Mesothelial cell of epicardium (in vitro differentiated cells): ENCODE measurements at regions not wholly inside any gene's neighbourhood (a gene's known extent, or its start where the extent isn't known, plus 50 kb on each side); places are given as distances from the start of the nearest gene placed in this dataset.

Experiments used
- DNase-seq, 2 experiments: peaks; one replicate each; pipeline ENCODE4 v3.0.0; 2021; ENCODE audit warnings: low spot score in 2 of 2; ENCODE audit not compliant: unreplicated experiment in 2 of 2
- H3K27ac Mint-ChIP-seq: 2 replicates; pipeline ENCODE4 v1.8.0; 2021; ENCODE audit warnings: mixed read lengths
- H3K27me3 Mint-ChIP-seq: 2 replicates; pipeline ENCODE4 v1.8.0; 2021; ENCODE audit warnings: low read depth, mixed read lengths
- H3K36me3 Mint-ChIP-seq: 2 replicates; pipeline ENCODE4 v1.8.0; 2021; ENCODE audit warnings: mixed read lengths
- H3K4me1 Mint-ChIP-seq: 2 replicates; pipeline ENCODE4 v1.8.0; 2021; ENCODE audit warnings: mixed read lengths
- H3K4me3 Mint-ChIP-seq: 2 replicates; pipeline ENCODE4 v1.8.0; 2021; ENCODE audit warnings: mild to moderate bottlenecking, moderate library complexity, mixed read lengths
- H3K9me3 Mint-ChIP-seq: 2 replicates; pipeline ENCODE4 v1.8.0; 2021; ENCODE audit warnings: mixed read lengths
- TF ChIP-seq, protein P1 (sequence below): fragments of 200-600 bp; sonication (generic); IDR thresholded peaks from one replicate; pipeline ENCODE4 v1.5.0; 2021; ENCODE audit warnings: antibody characterized with exemption; ENCODE audit not compliant: unreplicated experiment

DNA sequence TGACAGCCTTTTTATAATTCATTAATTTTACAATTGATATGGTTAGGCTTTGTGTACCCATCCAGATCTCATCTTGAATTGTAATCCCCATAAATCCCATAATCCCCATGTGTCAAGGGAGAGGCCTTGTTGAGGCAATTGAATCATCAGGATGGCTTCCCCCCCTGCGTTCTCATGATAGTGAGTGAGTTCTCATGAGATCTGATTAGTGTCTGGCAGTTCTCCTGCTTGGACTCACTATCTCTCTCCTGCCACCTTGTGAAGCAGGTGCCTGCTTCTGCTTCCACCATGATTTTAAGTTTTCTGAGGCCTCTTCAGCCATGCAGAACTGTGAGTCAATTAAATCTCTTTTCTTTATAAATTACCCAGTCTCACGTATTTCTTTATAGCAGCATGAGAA lies 165.7 kb upstream of the GNAI1 start:
- peaks cover 6% of the 10 kb centered on the region for H3K9me3 Mint-ChIP-seq
- no peaks in the 10 kb centered on the region for H3K36me3 Mint-ChIP-seq
- TF ChIP-seq, protein P1, sequence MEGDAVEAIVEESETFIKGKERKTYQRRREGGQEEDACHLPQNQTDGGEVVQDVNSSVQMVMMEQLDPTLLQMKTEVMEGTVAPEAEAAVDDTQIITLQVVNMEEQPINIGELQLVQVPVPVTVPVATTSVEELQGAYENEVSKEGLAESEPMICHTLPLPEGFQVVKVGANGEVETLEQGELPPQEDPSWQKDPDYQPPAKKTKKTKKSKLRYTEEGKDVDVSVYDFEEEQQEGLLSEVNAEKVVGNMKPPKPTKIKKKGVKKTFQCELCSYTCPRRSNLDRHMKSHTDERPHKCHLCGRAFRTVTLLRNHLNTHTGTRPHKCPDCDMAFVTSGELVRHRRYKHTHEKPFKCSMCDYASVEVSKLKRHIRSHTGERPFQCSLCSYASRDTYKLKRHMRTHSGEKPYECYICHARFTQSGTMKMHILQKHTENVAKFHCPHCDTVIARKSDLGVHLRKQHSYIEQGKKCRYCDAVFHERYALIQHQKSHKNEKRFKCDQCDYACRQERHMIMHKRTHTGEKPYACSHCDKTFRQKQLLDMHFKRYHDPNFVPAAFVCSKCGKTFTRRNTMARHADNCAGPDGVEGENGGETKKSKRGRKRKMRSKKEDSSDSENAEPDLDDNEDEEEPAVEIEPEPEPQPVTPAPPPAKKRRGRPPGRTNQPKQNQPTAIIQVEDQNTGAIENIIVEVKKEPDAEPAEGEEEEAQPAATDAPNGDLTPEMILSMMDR: no peak
- no peak for DNase-seq
- H3K4me1 Mint-ChIP-seq: no peaks in the 10 kb centered on the region
- no peak overlapping the region for H3K27ac Mint-ChIP-seq
- H3K4me3 Mint-ChIP-seq: no peak overlapping the region
- H3K27me3 Mint-ChIP-seq: no peaks in the 10 kb centered on the region

- DNase-seq: no peak
- Mint-ChIP-seq H3K27me3 (no peaks in the 10 kb centered on the region), H3K36me3 (no peaks in the 10 kb centered on the region), H3K4me1 (no peaks in the 10 kb centered on the region), H3K4me3 (no peak overlapping the region), H3K9me3 (no peaks in the 10 kb centered on the region), H3K27ac (no peak overlapping the region)
- TF ChIP-seq, protein P1: no peak
Measured at GRCh38 chr7:79968077-79968648, 166.5 kb upstream of the GNAI1 start.

- Mint-ChIP-seq H3K4me3 (no peak overlapping the region), H3K9me3 (no peaks in the 10 kb centered on the region), H3K4me1 (no peaks in the 10 kb centered on the region), H3K36me3 (no peaks in the 10 kb centered on the region), H3K27me3 (no peaks in the 10 kb centered on the region), H3K27ac (no peak overlapping the region)
- TF ChIP-seq, protein P1: no peak
- DNase-seq: no peak
Measured at GRCh38 chr7:79965946-79966345, 168.7 kb upstream of the GNAI1 start.

DNA sequence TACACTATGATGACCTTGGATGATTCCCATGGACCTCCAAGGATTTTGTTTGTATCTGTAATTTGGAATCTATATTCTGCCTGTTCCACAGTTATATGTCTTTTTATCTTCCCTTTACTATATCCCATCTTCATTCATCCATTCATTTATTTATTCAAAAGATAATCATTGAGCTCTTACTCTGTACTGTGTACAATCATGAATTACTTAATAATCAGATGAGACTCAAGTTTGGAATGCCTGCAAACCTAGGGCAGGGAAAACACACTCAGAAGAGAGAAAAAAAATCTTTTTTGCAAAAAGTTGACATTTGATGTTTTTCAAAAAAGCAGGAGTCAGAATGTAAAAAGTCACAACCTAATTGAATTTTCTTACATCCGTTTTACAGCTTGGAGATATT lies 170.2 kb upstream of the GNAI1 start:
- Mint-ChIP-seq H3K36me3 (no peaks in the 10 kb centered on the region), H3K9me3 (no peaks in the 10 kb centered on the region), H3K4me3 (no peak overlapping the region), H3K4me1 (no peaks in the 10 kb centered on the region), H3K27me3 (no peaks in the 10 kb centered on the region), H3K27ac (no peak overlapping the region)
- DNase-seq: no peak
- TF ChIP-seq, protein P1: no peak

GRCh38 chr7:79953130-79953529 lies 181.5 kb upstream of the GNAI1 start:
- peaks cover 1% of the 10 kb centered on the region for H3K36me3 Mint-ChIP-seq
- peaks cover 4% of the 10 kb centered on the region for H3K27me3 Mint-ChIP-seq
- H3K9me3 Mint-ChIP-seq: peaks cover 4% of the 10 kb centered on the region
- no peaks in the 10 kb centered on the region for H3K4me1 Mint-ChIP-seq
- no peak overlapping the region for H3K4me3 Mint-ChIP-seq
- no peak overlapping the region for H3K27ac Mint-ChIP-seq
- no peak for DNase-seq
- TF ChIP-seq, protein P1: no peak

DNA sequence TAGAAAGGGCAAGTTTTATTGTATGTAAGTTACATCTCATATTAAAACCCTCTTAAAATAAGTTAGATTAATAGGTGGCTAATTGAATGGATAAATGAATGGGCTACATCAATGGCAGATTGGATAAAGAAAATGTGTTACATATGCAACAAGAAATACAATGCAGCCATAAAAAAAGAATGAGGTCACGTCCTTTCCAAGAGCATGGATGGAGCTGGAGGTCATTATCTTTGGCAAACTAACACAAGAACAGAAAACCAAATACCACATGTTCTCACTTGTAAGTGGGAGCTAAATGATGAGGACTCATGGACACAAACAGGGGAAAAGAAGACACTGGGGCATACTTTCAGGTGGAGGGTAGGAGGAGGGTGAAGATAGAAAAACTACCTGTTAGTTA lies 182.2 kb upstream of the GNAI1 start:
- TF ChIP-seq, protein P1: no peak
- Mint-ChIP-seq H3K4me1 (no peaks in the 10 kb centered on the region), H3K9me3 (peaks cover 6% of the 10 kb centered on the region), H3K27me3 (peaks cover 4% of the 10 kb centered on the region), H3K27ac (no peak overlapping the region), H3K36me3 (peaks cover 1% of the 10 kb centered on the region), H3K4me3 (no peak overlapping the region)
- no peak for DNase-seq
